ENCODE measurements at regions not wholly inside any gene's neighbourhood (a gene's known extent, or its start where the extent isn't known, plus 50 kb on each side); places are given as distances from the start of the nearest gene placed in this dataset.
A peak's percentile ranks its signal among the peaks of the same experiment; 100 is the strongest.

DNA sequence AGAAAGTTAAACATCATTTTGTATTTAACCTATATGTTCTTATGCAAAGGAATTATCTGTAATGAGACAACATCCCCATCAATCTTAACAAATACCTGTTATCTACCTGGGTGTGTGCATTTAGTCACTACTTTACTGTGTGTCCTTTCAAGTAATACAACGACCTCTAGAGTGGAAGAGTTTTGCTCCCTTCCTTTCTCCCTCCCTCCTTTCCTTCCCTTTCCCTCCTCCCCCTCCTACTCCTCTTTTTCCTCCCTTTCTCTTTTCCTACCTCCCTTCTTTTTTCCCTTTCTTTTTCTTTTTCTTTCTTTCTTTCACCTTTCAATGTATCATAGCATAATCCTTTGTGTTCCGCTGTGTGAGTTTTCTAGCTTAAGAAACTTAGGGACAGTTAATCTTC lies 532.3 kb downstream of the SLC4A3 start:
- H3K4me1 ChIP-seq (ENCODE audit: low read depth): no peaks in the 10 kb centered on the region
- H3K4me3 ChIP-seq: no peak overlapping the region
- H3K27me3 ChIP-seq: no peaks in the 10 kb centered on the region
- H3K27ac ChIP-seq: no peak overlapping the region
- no peaks in the 10 kb centered on the region for H3K36me3 ChIP-seq
- TF ChIP-seq, protein P1, sequence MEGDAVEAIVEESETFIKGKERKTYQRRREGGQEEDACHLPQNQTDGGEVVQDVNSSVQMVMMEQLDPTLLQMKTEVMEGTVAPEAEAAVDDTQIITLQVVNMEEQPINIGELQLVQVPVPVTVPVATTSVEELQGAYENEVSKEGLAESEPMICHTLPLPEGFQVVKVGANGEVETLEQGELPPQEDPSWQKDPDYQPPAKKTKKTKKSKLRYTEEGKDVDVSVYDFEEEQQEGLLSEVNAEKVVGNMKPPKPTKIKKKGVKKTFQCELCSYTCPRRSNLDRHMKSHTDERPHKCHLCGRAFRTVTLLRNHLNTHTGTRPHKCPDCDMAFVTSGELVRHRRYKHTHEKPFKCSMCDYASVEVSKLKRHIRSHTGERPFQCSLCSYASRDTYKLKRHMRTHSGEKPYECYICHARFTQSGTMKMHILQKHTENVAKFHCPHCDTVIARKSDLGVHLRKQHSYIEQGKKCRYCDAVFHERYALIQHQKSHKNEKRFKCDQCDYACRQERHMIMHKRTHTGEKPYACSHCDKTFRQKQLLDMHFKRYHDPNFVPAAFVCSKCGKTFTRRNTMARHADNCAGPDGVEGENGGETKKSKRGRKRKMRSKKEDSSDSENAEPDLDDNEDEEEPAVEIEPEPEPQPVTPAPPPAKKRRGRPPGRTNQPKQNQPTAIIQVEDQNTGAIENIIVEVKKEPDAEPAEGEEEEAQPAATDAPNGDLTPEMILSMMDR (IDR thresholded peaks at IDR 0.05; ENCODE audit: low read depth, low read length): no peak
- H3K9me3 ChIP-seq (ENCODE audit: low read depth): no peaks in the 10 kb centered on the region
- no peak for DNase-seq (ENCODE audit: low read depth in 1 of 2, low spot score in 1 of 2)

DNA sequence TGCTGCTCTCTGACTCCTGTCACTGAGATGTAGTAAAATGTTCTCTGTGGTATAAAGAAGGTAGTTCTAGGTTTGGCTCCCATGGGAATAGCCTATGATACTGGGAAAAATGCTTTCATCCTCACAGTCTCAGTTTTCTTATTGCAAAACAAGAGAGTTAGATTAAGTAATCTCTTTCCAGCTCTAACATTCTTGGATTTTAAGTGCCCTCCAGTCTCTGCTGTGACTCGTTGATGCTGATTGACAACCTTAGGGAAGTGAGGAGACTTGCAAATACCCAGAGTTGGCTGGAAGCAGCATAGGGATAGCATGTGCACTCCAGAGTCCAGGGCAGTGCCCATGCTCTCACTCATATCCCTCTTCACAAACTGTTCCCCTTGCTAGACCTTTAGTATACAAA lies 534.9 kb downstream of the SLC4A3 start:
- Histone ChIP-seq H3K4me3 (no peak overlapping the region), H3K36me3 (no peaks in the 10 kb centered on the region), H3K27ac (no peak overlapping the region), H3K4me1 (ENCODE audit: low read depth) (no peaks in the 10 kb centered on the region), H3K9me3 (ENCODE audit: low read depth) (no peaks in the 10 kb centered on the region), H3K27me3 (no peaks in the 10 kb centered on the region)
- peak; percentile 16 to 53 for DNase-seq (ENCODE audit: low read depth in 1 of 2, low spot score in 1 of 2)
- TF ChIP-seq, protein P1 (IDR thresholded peaks at IDR 0.05; ENCODE audit: low read depth, low read length): no peak

DNA sequence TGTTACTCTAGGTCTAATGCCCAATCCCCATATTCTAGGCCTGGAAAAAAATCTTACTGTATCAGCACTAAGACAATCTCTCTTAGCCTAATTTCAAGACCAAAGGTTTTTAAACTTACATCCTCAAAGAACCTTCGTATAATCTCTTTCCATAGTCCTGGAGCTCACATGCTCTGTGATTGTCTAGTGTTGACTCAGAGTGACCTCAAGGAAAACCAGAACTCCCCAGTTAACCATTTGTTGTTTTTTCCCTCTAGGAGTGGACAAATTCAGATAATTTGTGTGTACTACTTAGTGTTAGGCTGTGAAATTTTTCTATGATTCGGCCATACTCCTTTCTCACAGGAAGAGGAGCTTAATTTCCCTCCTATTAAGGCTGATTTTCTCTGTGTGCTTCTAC lies 536.1 kb downstream of the SLC4A3 start:
- TF ChIP-seq, protein P1 (IDR thresholded peaks at IDR 0.05; ENCODE audit: low read depth, low read length): no peak
- no peaks in the 10 kb centered on the region for H3K4me1 ChIP-seq (ENCODE audit: low read depth)
- no peaks in the 10 kb centered on the region for H3K9me3 ChIP-seq (ENCODE audit: low read depth)

DNA sequence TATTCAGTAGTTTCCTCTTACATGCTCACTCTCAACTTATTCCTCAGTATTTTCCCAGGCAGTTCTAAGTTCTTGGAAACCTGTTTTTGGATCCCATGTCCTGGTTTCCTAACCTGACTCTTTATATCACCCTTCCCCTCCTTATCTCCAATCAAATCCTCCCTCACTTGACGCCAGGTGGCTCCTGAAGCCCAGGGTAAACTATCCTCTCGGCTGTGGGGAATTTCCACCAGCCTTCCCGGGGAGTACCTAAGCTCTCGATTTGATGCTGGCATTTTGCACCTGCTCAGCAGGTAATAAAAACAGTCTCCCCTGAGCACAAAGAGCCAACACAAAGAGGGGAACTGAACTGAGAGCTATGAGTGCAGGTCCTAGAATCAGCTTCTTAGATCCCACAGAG lies 538.0 kb downstream of the SLC4A3 start:
- TF ChIP-seq, protein P1 (IDR thresholded peaks at IDR 0.05; ENCODE audit: low read depth, low read length): no peak

More for the DNA sequence above, 536.1 kb downstream of the SLC4A3 start:
- H3K27me3 ChIP-seq: no peaks in the 10 kb centered on the region
- DNase-seq (ENCODE audit: low read depth in 1 of 2, low spot score in 1 of 2): no peak
- H3K4me3 ChIP-seq: no peak overlapping the region
- no peak overlapping the region for H3K27ac ChIP-seq
- H3K36me3 ChIP-seq: no peaks in the 10 kb centered on the region

DNA sequence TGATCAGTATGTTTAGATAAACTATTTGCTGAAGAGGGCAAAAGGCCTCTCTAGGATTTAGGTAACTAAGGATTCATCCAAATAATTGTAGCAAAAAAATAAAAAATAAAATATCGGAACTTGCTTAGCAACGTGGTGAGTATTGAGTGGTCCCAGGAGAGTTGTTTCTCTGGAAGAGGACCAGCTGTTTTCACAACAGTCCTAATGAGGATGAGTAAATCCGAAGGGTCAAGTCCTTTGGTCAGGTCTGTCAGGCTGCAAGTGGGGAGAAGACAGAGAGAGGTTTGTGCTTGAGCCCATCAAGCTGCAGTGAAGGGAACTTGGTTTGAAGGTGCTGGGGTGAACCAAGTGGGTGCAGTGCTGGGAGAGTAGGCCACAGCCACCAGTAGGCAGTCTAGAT lies 539.2 kb downstream of the SLC4A3 start:
- TF ChIP-seq, protein P1 (IDR thresholded peaks at IDR 0.05; ENCODE audit: low read depth, low read length): no peak
- no peaks in the 10 kb centered on the region for H3K9me3 ChIP-seq (ENCODE audit: low read depth)
- no peak overlapping the region for H3K4me3 ChIP-seq
- DNase-seq (ENCODE audit: low read depth in 1 of 2, low spot score in 1 of 2): no peak
- no peaks in the 10 kb centered on the region for H3K4me1 ChIP-seq (ENCODE audit: low read depth)
- H3K36me3 ChIP-seq: no peaks in the 10 kb centered on the region
- no peak overlapping the region for H3K27ac ChIP-seq
- no peaks in the 10 kb centered on the region for H3K27me3 ChIP-seq

More for the DNA sequence above, 538.0 kb downstream of the SLC4A3 start:
- no peaks in the 10 kb centered on the region for H3K9me3 ChIP-seq (ENCODE audit: low read depth)
- H3K4me1 ChIP-seq (ENCODE audit: low read depth): no peaks in the 10 kb centered on the region
- H3K27me3 ChIP-seq: no peaks in the 10 kb centered on the region
- H3K36me3 ChIP-seq: no peaks in the 10 kb centered on the region
- no peak overlapping the region for H3K4me3 ChIP-seq
- no peak for DNase-seq (ENCODE audit: low read depth in 1 of 2, low spot score in 1 of 2)
- no peak overlapping the region for H3K27ac ChIP-seq

DNA sequence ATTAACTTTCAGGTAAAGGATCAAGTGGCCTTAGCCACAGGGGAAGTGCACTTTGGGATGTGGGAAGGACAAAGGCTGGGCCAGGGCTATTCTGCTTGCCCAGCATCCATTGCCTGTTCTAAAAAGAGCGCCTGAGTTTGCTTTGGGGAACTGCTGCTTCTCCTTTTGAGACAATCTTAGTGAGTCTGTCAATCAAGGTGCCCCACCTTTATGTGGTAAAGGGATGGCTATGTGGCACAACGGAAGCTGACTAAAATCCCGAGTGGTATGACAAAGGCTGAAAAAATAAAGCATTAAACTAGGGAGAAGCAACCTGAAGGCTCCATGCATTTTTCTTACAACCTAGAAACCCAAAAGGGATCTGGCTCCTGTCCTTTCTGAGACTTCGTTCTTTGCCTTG lies 540.5 kb downstream of the SLC4A3 start:
- no peak overlapping the region for H3K4me3 ChIP-seq
- no peaks in the 10 kb centered on the region for H3K27me3 ChIP-seq
- TF ChIP-seq, protein P1 (IDR thresholded peaks at IDR 0.05; ENCODE audit: low read depth, low read length): no peak
- H3K4me1 ChIP-seq (ENCODE audit: low read depth): no peaks in the 10 kb centered on the region
- no peaks in the 10 kb centered on the region for H3K36me3 ChIP-seq
- DNase-seq (ENCODE audit: low read depth in 1 of 2, low spot score in 1 of 2): no peak
- no peak overlapping the region for H3K27ac ChIP-seq
- no peaks in the 10 kb centered on the region for H3K9me3 ChIP-seq (ENCODE audit: low read depth)

Data from cardiac muscle cell (in vitro differentiated cells and primary cell).